Caco-2 (cell line): ENCODE measurements at regions not wholly inside any gene's neighbourhood (a gene's known extent, or its start where the extent isn't known, plus 50 kb on each side); places are given as distances from the start of the nearest gene placed in this dataset.

Experiments
- BruUV-seq: library from RNA; stranded (reverse); fragments of 400-500 nt; replicated peaks from 2 replicates; lab custom pipeline; 2021; lab: Mats Ljungman, UMichigan
- CTCF ChIA-PET: fragments of 300-600 bp; sonication (Branson Sonifier 250); formaldehyde crosslinking; loops from one replicate; lab custom pipeline; 2022; ENCODE audit warnings: antibody characterized with exemption; lab: Charles Lee
- POLR2A ChIA-PET: fragments of 300-600 bp; sonication (Branson Sonifier 250); formaldehyde crosslinking; loops from one replicate; lab custom pipeline; 2022; ENCODE audit warnings: antibody characterized with exemption; lab: Charles Lee
- DNase-seq, 2 experiments: peaks; one replicate each; pipeline versions ENCODE4 v3.0.0 to v3.0.0-alpha.2; 2020 to 2022
- H3K27me3 ChIP-seq: replicated peaks from 2 replicates; pipeline ENCODE4 v1.6.0; 2011; ENCODE audit warnings: low read length; ENCODE audit not compliant: control insufficient read depth, insufficient read depth
- H3K36me3 ChIP-seq: 2 replicates; pipeline ENCODE4 v1.5.1; 2011; ENCODE audit warnings: low read length; ENCODE audit not compliant: control insufficient read depth, insufficient read depth
- H3K4me1 ChIP-seq: fragments of 250-450 bp; sonication (Bioruptor Pico); 2 replicates; pipeline ENCODE4 v1.5.1; 2020; ENCODE audit warnings: mild to moderate bottlenecking
- H3K4me3 ChIP-seq: 2 replicates; pipeline ENCODE4 v1.5.1; 2011; ENCODE audit warnings: low read depth, mild to moderate bottlenecking, control low read depth, low read length
- H3K9me3 ChIP-seq: fragments of 250-450 bp; sonication (Bioruptor Pico); 2 replicates; pipeline ENCODE4 v1.5.1; 2020; ENCODE audit warnings: mild to moderate bottlenecking, moderate library complexity
- H3K27ac Mint-ChIP-seq: one replicate; pipeline ENCODE4 v1.8.0; 2022; ENCODE audit warnings: mixed read lengths; ENCODE audit not compliant: unreplicated experiment
- H3K27me3 Mint-ChIP-seq: one replicate; pipeline ENCODE4 v1.8.0; 2022; ENCODE audit warnings: mixed read lengths; ENCODE audit not compliant: insufficient read depth, unreplicated experiment
- H3K36me3 Mint-ChIP-seq: one replicate; pipeline ENCODE4 v1.8.0; 2022; ENCODE audit warnings: mild to moderate bottlenecking, mixed read lengths; ENCODE audit not compliant: insufficient read depth, unreplicated experiment
- H3K4me1 Mint-ChIP-seq: one replicate; pipeline ENCODE4 v1.8.0; 2022; ENCODE audit warnings: low read depth, mixed read lengths; ENCODE audit not compliant: unreplicated experiment
- H3K4me3 Mint-ChIP-seq: one replicate; pipeline ENCODE4 v1.8.0; 2022; ENCODE audit warnings: mild to moderate bottlenecking, moderate library complexity, mixed read lengths; ENCODE audit not compliant: unreplicated experiment
- H3K9me3 Mint-ChIP-seq: one replicate; pipeline ENCODE4 v1.8.0; 2022; ENCODE audit warnings: mixed read lengths; ENCODE audit not compliant: unreplicated experiment
- intact Hi-C: fragments of 100-400 bp; cut with micrococcal nuclease; formaldehyde crosslinking; loops from one replicate; pipeline ENCODE4 v1.10.0; 2022; ENCODE audit not compliant: unreplicated experiment
- TF ChIP-seq, protein P1 (sequence below), 2 experiments: fragments of 200-600 bp in 1 of 2; IDR thresholded peaks; 1 replicate in 1 of 2; 2 replicates in 1 of 2; pipeline versions ENCODE4 v1.5.1 to v1.8.0; 2011 to 2022; ENCODE audit warnings: antibody characterized with exemption in 1 of 2, control low read depth in 1 of 2, inconsistent platforms in 1 of 2, low read depth in 1 of 2, low read length in 1 of 2, mild to moderate bottlenecking in 1 of 2, moderate library complexity in 1 of 2; ENCODE audit not compliant: insufficient read depth in 1 of 2, severe bottlenecking in 1 of 2, unreplicated experiment in 1 of 2

DNA sequence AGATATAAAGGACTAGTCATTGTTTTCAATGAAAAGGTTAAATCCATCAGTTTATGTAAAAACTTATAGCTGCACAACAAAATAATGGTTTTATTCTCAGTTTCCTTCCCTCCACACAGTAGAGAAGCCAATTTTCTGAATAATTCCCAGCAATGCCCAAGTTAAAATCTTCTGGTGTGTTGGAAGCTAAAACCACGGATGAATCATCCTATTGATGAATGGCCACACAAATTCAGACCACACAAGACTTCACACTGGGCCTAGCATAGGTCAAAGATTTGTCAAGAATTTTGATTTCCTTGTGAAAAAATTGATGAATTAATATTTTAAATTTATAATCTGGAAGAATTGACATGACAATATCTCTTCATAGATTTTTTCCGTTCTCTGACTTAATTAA is 617.6 kb downstream of the INHBA start:
- ChIA-PET CTCF (no interaction called here), POLR2A (no interaction called here)
- TF ChIP-seq, protein P1, sequence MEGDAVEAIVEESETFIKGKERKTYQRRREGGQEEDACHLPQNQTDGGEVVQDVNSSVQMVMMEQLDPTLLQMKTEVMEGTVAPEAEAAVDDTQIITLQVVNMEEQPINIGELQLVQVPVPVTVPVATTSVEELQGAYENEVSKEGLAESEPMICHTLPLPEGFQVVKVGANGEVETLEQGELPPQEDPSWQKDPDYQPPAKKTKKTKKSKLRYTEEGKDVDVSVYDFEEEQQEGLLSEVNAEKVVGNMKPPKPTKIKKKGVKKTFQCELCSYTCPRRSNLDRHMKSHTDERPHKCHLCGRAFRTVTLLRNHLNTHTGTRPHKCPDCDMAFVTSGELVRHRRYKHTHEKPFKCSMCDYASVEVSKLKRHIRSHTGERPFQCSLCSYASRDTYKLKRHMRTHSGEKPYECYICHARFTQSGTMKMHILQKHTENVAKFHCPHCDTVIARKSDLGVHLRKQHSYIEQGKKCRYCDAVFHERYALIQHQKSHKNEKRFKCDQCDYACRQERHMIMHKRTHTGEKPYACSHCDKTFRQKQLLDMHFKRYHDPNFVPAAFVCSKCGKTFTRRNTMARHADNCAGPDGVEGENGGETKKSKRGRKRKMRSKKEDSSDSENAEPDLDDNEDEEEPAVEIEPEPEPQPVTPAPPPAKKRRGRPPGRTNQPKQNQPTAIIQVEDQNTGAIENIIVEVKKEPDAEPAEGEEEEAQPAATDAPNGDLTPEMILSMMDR (IDR thresholded peaks at IDR 0.05; ENCODE audit: insufficient read depth in 1 of 2, low read depth in 1 of 2, low read length in 1 of 2, severe bottlenecking in 1 of 2, unreplicated experiment in 1 of 2), result no peak
- no peak for DNase-seq
- Mint-ChIP-seq H3K36me3 (no peaks in the 10 kb centered on the region), H3K9me3 (peaks cover 22% of the 10 kb centered on the region), H3K4me3 (no peak overlapping the region), H3K4me1 (peaks cover 18% of the 10 kb centered on the region), H3K27me3 (no peaks in the 10 kb centered on the region), H3K27ac (no peak overlapping the region)
- Histone ChIP-seq H3K27me3 (no peaks in the 10 kb centered on the region), H3K36me3 (no peaks in the 10 kb centered on the region), H3K4me3 (no peak overlapping the region), H3K4me1 (no peaks in the 10 kb centered on the region), H3K9me3 (no peaks in the 10 kb centered on the region)
- intact Hi-C loops, result no loop called here
- no TSS peak for BruUV-seq

DNA sequence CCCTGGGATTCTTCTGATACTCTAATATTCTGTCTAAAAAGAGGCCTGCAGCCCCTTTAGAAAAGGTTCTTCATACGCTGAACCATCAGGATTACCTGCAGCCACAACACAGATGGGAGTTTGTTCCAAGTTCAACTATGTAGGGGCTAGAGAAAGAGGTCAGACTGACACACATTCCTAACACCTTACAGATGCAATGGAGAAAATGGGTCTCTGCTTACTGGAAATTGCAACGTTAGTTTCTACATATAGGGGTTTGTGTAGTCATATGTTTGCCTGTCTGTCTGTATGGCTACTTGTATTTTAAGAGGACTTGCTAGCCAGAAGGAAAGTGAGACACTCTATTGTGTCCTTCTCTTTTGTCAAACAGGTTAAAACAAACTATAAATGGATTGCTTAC is 618.5 kb downstream of the INHBA start:
- Histone ChIP-seq H3K4me1 (no peaks in the 10 kb centered on the region), H3K4me3 (no peak overlapping the region), H3K9me3 (no peaks in the 10 kb centered on the region), H3K36me3 (no peaks in the 10 kb centered on the region), H3K27me3 (no peaks in the 10 kb centered on the region)
- POLR2A ChIA-PET, result no interaction called here
- Mint-ChIP-seq H3K27me3 (no peaks in the 10 kb centered on the region), H3K9me3 (peaks cover 22% of the 10 kb centered on the region), H3K27ac (no peak overlapping the region), H3K4me3 (no peak overlapping the region), H3K4me1 (peaks cover 18% of the 10 kb centered on the region), H3K36me3 (no peaks in the 10 kb centered on the region)
- DNase-seq, result no peak
- CTCF ChIA-PET, result no interaction called here
- TF ChIP-seq, protein P1 (IDR thresholded peaks at IDR 0.05; ENCODE audit: insufficient read depth in 1 of 2, low read depth in 1 of 2, low read length in 1 of 2, severe bottlenecking in 1 of 2, unreplicated experiment in 1 of 2), result no peak
- BruUV-seq, result no TSS peak
- intact Hi-C loops, result no loop called here

DNA sequence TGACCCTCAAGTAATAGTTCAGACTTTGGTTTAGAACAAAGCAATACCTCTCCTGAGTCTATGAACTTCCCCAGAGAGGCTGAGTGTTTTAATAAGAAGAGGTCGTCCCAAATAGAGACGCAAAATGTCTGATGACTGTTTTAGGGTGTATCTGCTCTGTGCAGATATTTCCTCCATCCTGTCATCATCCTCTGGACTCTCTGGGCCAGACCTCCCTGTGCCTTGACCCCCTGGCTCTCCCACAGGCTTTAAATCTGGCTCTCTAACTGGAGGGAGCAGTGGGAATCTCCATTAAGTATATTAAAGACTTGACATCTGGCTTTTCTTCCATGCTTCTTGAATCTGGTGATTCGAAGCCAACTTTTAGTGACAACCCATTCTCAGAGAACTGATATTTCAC is 633.3 kb downstream of the INHBA start:
- no peaks in the 10 kb centered on the region for H3K27me3 Mint-ChIP-seq
- CTCF ChIA-PET, result no interaction called here
- no peaks in the 10 kb centered on the region for H3K36me3 Mint-ChIP-seq
- no peak overlapping the region for H3K4me3 Mint-ChIP-seq
- TF ChIP-seq, protein P1 (IDR thresholded peaks at IDR 0.05; ENCODE audit: insufficient read depth in 1 of 2, low read depth in 1 of 2, low read length in 1 of 2, severe bottlenecking in 1 of 2, unreplicated experiment in 1 of 2), result no peak
- POLR2A ChIA-PET, result no interaction called here
- no peaks in the 10 kb centered on the region for H3K36me3 ChIP-seq
- no peak for DNase-seq
- H3K4me3 ChIP-seq, result no peak overlapping the region
- no peaks in the 10 kb centered on the region for H3K4me1 ChIP-seq
- no TSS peak for BruUV-seq
- H3K27ac Mint-ChIP-seq, result no peak overlapping the region
- H3K9me3 ChIP-seq, result no peaks in the 10 kb centered on the region
- H3K4me1 Mint-ChIP-seq, result no peaks in the 10 kb centered on the region
- intact Hi-C loops, result no loop called here
- H3K27me3 ChIP-seq, result no peaks in the 10 kb centered on the region
- H3K9me3 Mint-ChIP-seq, result no peaks in the 10 kb centered on the region
